A673 (cell line): ENCODE measurements at regions not wholly inside any gene's neighbourhood (a gene's known extent, or its start where the extent isn't known, plus 50 kb on each side); places are given as distances from the start of the nearest gene placed in this dataset.

Source experiments
- CTCF ChIP-seq: fragments of 300-800, 200-600 bp; sonication (generic); conservative IDR thresholded peaks from 2 replicates; pipeline ENCODE4 v1.5.1; 2017; ENCODE audit warnings: low read depth, mild to moderate bottlenecking, antibody characterized with exemption, low read length, moderate library complexity, mixed read lengths
- EZH2 ChIP-seq: fragments of 200-600 bp; sonication (generic); IDR thresholded peaks from 2 replicates; pipeline ENCODE4 v1.6.1; 2017; ENCODE audit warnings: borderline replicate concordance, low read depth, mild to moderate bottlenecking, mixed read lengths, antibody characterized with exemption, low read length; ENCODE audit not compliant: poor library complexity, severe bottlenecking

- no peak for TF ChIP-seq EZH2
- no peak for TF ChIP-seq CTCF
Observed at GRCh38 chr9:71620746-71621145, 147.6 kb downstream of the CEMIP2 start.
